ENCODE measurements at regions not wholly inside any gene's neighbourhood (a gene's known extent, or its start where the extent isn't known, plus 50 kb on each side); places are given as distances from the start of the nearest gene placed in this dataset.

GRCh38 chr12:93140325-93140724 lies 211.2 kb upstream of the EEA1 start:
- Histone ChIP-seq H3K4me3 (no peak overlapping the region), H3K4me1 (peaks cover 5 to 38% of the 10 kb centered on the region in 2 donors), H3K27ac (no peak overlapping the region), H3K27me3 (no peaks in the 10 kb centered on the region), H3K36me3 (no peaks in the 10 kb centered on the region), H3K9me3 (no peaks in the 10 kb centered on the region)
- TF ChIP-seq CTCF (IDR thresholded peaks at IDR 0.05): no peak
- intact Hi-C loops (cut with DNase I): no loop called here
- DNase-seq: no peak
- ATAC-seq: no peak

GRCh38 chr12:93140801-93141200 lies 211.7 kb upstream of the EEA1 start:
- H3K27ac ChIP-seq: no peak overlapping the region
- ATAC-seq: no peak
- TF ChIP-seq CTCF (IDR thresholded peaks at IDR 0.05): no peak
- H3K27me3 ChIP-seq: no peaks in the 10 kb centered on the region
- intact Hi-C loops (cut with DNase I): no loop called here
- no peak overlapping the region for H3K4me3 ChIP-seq
- H3K9me3 ChIP-seq: no peaks in the 10 kb centered on the region
- DNase-seq: no peak
- H3K4me1 ChIP-seq: peaks cover under 1 to 33% of the 10 kb centered on the region in 2 donors
- H3K36me3 ChIP-seq: no peaks in the 10 kb centered on the region

- ATAC-seq (no peak), DNase-seq (no peak)
- H3K4me1 ChIP-seq: peaks cover 0 to 14% of the 10 kb centered on the region in 2 donors
- TF ChIP-seq CTCF (IDR thresholded peaks at IDR 0.05): no peak
- no peak overlapping the region for H3K4me3 ChIP-seq
- no peaks in the 10 kb centered on the region for H3K27me3 ChIP-seq
- no peak overlapping the region for H3K27ac ChIP-seq
- no peaks in the 10 kb centered on the region for H3K36me3 ChIP-seq
- intact Hi-C loops (cut with DNase I): no loop called here
- no peaks in the 10 kb centered on the region for H3K9me3 ChIP-seq
Observed at GRCh38 chr12:93142881-93143280, 213.8 kb upstream of the EEA1 start.

GRCh38 chr12:93144109-93144508 lies 215.0 kb upstream of the EEA1 start:
- Histone ChIP-seq H3K4me1 (peaks cover 0 to 3% of the 10 kb centered on the region in 2 donors), H3K36me3 (no peaks in the 10 kb centered on the region), H3K4me3 (no peak overlapping the region), H3K27me3 (no peaks in the 10 kb centered on the region), H3K27ac (no peak overlapping the region), H3K9me3 (no peaks in the 10 kb centered on the region)
- intact Hi-C loops (cut with DNase I): no loop called here
- TF ChIP-seq CTCF (IDR thresholded peaks at IDR 0.05): no peak
- no peak for DNase-seq
- ATAC-seq: no peak

- Histone ChIP-seq H3K4me1 (no peaks in the 10 kb centered on the region), H3K9me3 (no peaks in the 10 kb centered on the region), H3K36me3 (no peaks in the 10 kb centered on the region), H3K4me3 (no peak overlapping the region), H3K27me3 (no peaks in the 10 kb centered on the region), H3K27ac (no peak overlapping the region)
- ATAC-seq (no peak), DNase-seq (no peak)
- no peak for TF ChIP-seq CTCF (IDR thresholded peaks at IDR 0.05)
- intact Hi-C loops (cut with DNase I): no loop called here
Observed at GRCh38 chr12:93145086-93145485, 216.0 kb upstream of the EEA1 start.

Data from left lung (tissue), 4 donors.